Uterus (tissue), 2 donors: ENCODE measurements at regions not wholly inside any gene's neighbourhood (a gene's known extent, or its start where the extent isn't known, plus 50 kb on each side); places are given as distances from the start of the nearest gene placed in this dataset.
"Not testable (repeated sequence)": the region's sequence is repeated elsewhere in the genome, so short reads cannot be mapped to it uniquely, and the experiment has no call there.

Experiments used
- CTCF ChIP-seq, 4 experiments: fragments of 200-600 bp in 2 of 4; fragments of 450-650 bp in 2 of 4; sonication (generic) in 2 of 4; IDR thresholded peaks; one replicate each; pipeline ENCODE4 v1.5.1; 2016 to 2019; ENCODE audit warnings: antibody characterized with exemption in 4 of 4, mild to moderate bottlenecking in 2 of 4, moderate library complexity in 1 of 4
- POLR2A ChIP-seq, 2 donors: fragments of 450-650 bp; IDR thresholded peaks; one replicate each; pipeline ENCODE4 v1.6.1; 2016; ENCODE audit warnings: antibody characterized with exemption in 2 of 2, mild to moderate bottlenecking in 1 of 2, moderate library complexity in 1 of 2

- not testable (repeated sequence) for TF ChIP-seq CTCF, POLR2A (IDR thresholded peaks at IDR 0.05)
These were observed 622.6 kb downstream of the IPMK start for GRCh38 chr10:57645108-57645507.
